BE2C (cell line): ENCODE measurements at regions not wholly inside any gene's neighbourhood (a gene's known extent, or its start where the extent isn't known, plus 50 kb on each side); places are given as distances from the start of the nearest gene placed in this dataset.

ENCODE experiments used
- DNase-seq: peaks from one replicate; pipeline ENCODE4 v3.0.0-alpha.2; 2020
- H3K27me3 ChIP-seq: fragments of 250-450 bp; sonication (Bioruptor Pico); 2 replicates; pipeline ENCODE4 v1.5.1; 2020; ENCODE audit warnings: mild to moderate bottlenecking
- H3K36me3 ChIP-seq: fragments of 250-450 bp; sonication (Bioruptor Pico); 2 replicates; pipeline ENCODE4 v1.5.1; 2020; ENCODE audit warnings: mild to moderate bottlenecking
- H3K4me1 ChIP-seq: fragments of 250-450 bp; sonication (Bioruptor Pico); 2 replicates; pipeline ENCODE4 v1.5.1; 2020
- H3K4me3 ChIP-seq: 2 replicates; pipeline ENCODE4 v1.5.1; 2011; ENCODE audit warnings: low read depth, low read length
- H3K9me3 ChIP-seq: fragments of 250-450 bp; sonication (Bioruptor Pico); 2 replicates; pipeline ENCODE4 v1.5.1; 2020
- TF ChIP-seq, protein P1 (sequence below): IDR thresholded peaks from 2 replicates; pipeline ENCODE4 v1.5.1; 2012; ENCODE audit warnings: mild to moderate bottlenecking, low read depth, low read length

- TF ChIP-seq, protein P1, sequence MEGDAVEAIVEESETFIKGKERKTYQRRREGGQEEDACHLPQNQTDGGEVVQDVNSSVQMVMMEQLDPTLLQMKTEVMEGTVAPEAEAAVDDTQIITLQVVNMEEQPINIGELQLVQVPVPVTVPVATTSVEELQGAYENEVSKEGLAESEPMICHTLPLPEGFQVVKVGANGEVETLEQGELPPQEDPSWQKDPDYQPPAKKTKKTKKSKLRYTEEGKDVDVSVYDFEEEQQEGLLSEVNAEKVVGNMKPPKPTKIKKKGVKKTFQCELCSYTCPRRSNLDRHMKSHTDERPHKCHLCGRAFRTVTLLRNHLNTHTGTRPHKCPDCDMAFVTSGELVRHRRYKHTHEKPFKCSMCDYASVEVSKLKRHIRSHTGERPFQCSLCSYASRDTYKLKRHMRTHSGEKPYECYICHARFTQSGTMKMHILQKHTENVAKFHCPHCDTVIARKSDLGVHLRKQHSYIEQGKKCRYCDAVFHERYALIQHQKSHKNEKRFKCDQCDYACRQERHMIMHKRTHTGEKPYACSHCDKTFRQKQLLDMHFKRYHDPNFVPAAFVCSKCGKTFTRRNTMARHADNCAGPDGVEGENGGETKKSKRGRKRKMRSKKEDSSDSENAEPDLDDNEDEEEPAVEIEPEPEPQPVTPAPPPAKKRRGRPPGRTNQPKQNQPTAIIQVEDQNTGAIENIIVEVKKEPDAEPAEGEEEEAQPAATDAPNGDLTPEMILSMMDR: no peak
- no peak overlapping the region for H3K4me3 ChIP-seq
- H3K27me3 ChIP-seq: peaks cover 17% of the 10 kb centered on the region
- H3K36me3 ChIP-seq: no peaks in the 10 kb centered on the region
- no peaks in the 10 kb centered on the region for H3K9me3 ChIP-seq
- DNase-seq: no peak
- H3K4me1 ChIP-seq: no peaks in the 10 kb centered on the region
Measured at GRCh38 chr3:118710532-118710931, 324.1 kb downstream of the IGSF11 start.

- Histone ChIP-seq H3K27me3 (peaks cover 9% of the 10 kb centered on the region; the same call in 1 of the 2 replicates), H3K9me3 (no peaks in the 10 kb centered on the region), H3K4me1 (no peaks in the 10 kb centered on the region), H3K36me3 (no peaks in the 10 kb centered on the region), H3K4me3 (no peak overlapping the region)
- TF ChIP-seq, protein P1: no peak
- no peak for DNase-seq
Measured at GRCh38 chr3:118713502-118714207, 321.0 kb downstream of the IGSF11 start.

GRCh38 chr3:118714800-118715199, 319.8 kb downstream of the IGSF11 start:
- H3K4me3 ChIP-seq: no peak overlapping the region
- TF ChIP-seq, protein P1: no peak
- no peaks in the 10 kb centered on the region for H3K9me3 ChIP-seq
- no peaks in the 10 kb centered on the region for H3K36me3 ChIP-seq
- no peaks in the 10 kb centered on the region for H3K4me1 ChIP-seq
- peaks cover 9% of the 10 kb centered on the region; the same call in 1 of the 2 replicates for H3K27me3 ChIP-seq
- no peak for DNase-seq

DNA sequence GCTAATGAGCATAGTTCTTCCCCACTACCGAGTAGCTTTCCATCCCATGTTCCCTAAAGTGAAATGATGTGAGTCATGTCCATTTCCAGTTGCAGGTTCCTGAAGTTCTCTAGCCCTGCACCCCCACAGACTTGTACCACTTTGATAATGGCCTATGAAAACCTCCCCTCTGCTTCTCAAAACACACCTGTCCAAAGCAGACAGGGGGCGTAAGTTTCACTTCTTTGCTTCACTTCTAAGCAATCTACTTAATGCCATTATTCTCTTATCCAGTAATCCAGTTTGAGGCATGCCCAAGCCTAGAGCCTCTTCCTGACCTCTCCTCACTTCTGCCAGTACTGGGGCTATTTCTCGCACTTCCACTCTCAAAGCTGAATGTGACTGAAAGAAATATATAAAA, 305.1 kb downstream of the IGSF11 start:
- H3K4me3 ChIP-seq: no peak overlapping the region
- H3K4me1 ChIP-seq: no peaks in the 10 kb centered on the region
- DNase-seq: no peak
- TF ChIP-seq, protein P1: no peak
- H3K27me3 ChIP-seq: peaks cover 13% of the 10 kb centered on the region
- no peaks in the 10 kb centered on the region for H3K9me3 ChIP-seq
- no peaks in the 10 kb centered on the region for H3K36me3 ChIP-seq

DNA sequence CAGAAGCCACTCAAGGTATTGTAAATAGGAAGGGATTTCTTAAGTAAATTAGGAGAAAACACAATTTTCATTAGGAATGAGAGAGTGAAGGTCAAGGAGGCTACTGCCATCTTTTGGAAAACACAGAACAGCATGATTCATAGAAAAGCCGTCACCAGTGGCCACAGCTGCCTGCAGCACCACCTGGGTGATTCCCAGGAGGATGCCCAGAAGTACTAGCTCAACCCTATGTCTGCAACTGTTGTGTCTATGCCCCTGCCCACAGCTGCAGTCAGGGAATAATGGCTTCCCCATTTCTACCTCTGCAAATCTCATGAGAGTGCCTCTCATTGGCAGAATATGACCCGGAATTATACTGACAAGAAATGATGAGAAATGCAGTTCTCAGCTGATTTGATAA, 300.0 kb downstream of the IGSF11 start:
- H3K4me3 ChIP-seq: no peak overlapping the region
- no peaks in the 10 kb centered on the region for H3K9me3 ChIP-seq
- no peaks in the 10 kb centered on the region; the same call in 1 of the 2 replicates for H3K27me3 ChIP-seq
- peak; percentile 17 for DNase-seq
- TF ChIP-seq, protein P1: no peak
- no peaks in the 10 kb centered on the region for H3K4me1 ChIP-seq
- H3K36me3 ChIP-seq: no peaks in the 10 kb centered on the region

GRCh38 chr3:118736107-118736506, 298.5 kb downstream of the IGSF11 start:
- DNase-seq: no peak
- H3K9me3 ChIP-seq: no peaks in the 10 kb centered on the region
- no peaks in the 10 kb centered on the region; the same call in 1 of the 2 replicates for H3K27me3 ChIP-seq
- TF ChIP-seq, protein P1: no peak
- H3K4me3 ChIP-seq: no peak overlapping the region
- H3K4me1 ChIP-seq: no peaks in the 10 kb centered on the region
- H3K36me3 ChIP-seq: no peaks in the 10 kb centered on the region
